GM23248 (cell line): ENCODE measurements at regions not wholly inside any gene's neighbourhood (a gene's known extent, or its start where the extent isn't known, plus 50 kb on each side); places are given as distances from the start of the nearest gene placed in this dataset.

Source experiments
- DNase-seq: peaks from one replicate; pipeline ENCODE4 v3.0.0-alpha.2; 2015
- H2AFZ ChIP-seq: fragments of 200-600 bp; sonication (generic); 2 replicates; pipeline ENCODE4 v1.6.1; 2016; ENCODE audit warnings: antibody characterized with exemption
- H3F3A ChIP-seq: fragments of 200-600 bp; sonication (generic); 2 replicates; pipeline ENCODE4 v1.6.1; 2016; ENCODE audit warnings: mild to moderate bottlenecking, antibody characterized with exemption, mixed run types; ENCODE audit not compliant: insufficient read depth
- H3K27ac ChIP-seq: fragments of 200-600 bp; sonication (generic); 2 replicates; pipeline ENCODE4 v1.5.1; 2016; ENCODE audit warnings: mild to moderate bottlenecking
- H3K27me3 ChIP-seq: fragments of 200-600 bp; sonication (generic); replicated peaks from 2 replicates; pipeline ENCODE4 v1.6.1; 2016; ENCODE audit warnings: mild to moderate bottlenecking; ENCODE audit not compliant: insufficient read depth
- H3K36me3 ChIP-seq: fragments of 200-600 bp; sonication (generic); 2 replicates; pipeline ENCODE4 v1.6.1; 2016; ENCODE audit warnings: low read depth, mild to moderate bottlenecking
- H3K4me1 ChIP-seq: fragments of 200-600 bp; sonication (generic); 2 replicates; pipeline ENCODE4 v1.6.1; 2016; ENCODE audit warnings: mild to moderate bottlenecking; ENCODE audit not compliant: insufficient read depth
- H3K4me2 ChIP-seq: fragments of 200-600 bp; sonication (generic); one replicate; pipeline ENCODE4 v1.6.1; 2016; ENCODE audit warnings: mild to moderate bottlenecking; ENCODE audit not compliant: unreplicated experiment
- H3K4me3 ChIP-seq: fragments of 200-600 bp; sonication (generic); 2 replicates; pipeline ENCODE4 v1.5.1; 2016; ENCODE audit warnings: mild to moderate bottlenecking
- H3K79me2 ChIP-seq: fragments of 200-600 bp; sonication (generic); 2 replicates; pipeline ENCODE4 v1.6.1; 2016; ENCODE audit warnings: mild to moderate bottlenecking; ENCODE audit not compliant: insufficient read depth
- H3K9ac ChIP-seq: fragments of 200-600 bp; sonication (generic); 2 replicates; pipeline ENCODE4 v1.6.1; 2016; ENCODE audit warnings: mild to moderate bottlenecking
- H3K9me2 ChIP-seq: fragments of 200-600 bp; sonication (generic); 2 replicates; pipeline ENCODE4 v1.6.1; 2016; ENCODE audit warnings: mixed run types, mild to moderate bottlenecking, moderate library complexity; ENCODE audit not compliant: insufficient read depth
- H3K9me3 ChIP-seq: fragments of 200-600 bp; sonication (generic); one replicate; pipeline ENCODE4 v1.6.1; 2017; ENCODE audit warnings: low read depth
- H4K20me1 ChIP-seq: fragments of 200-600 bp; sonication (generic); 2 replicates; pipeline ENCODE4 v1.6.0; 2016; ENCODE audit not compliant: insufficient read depth
- EZH2 ChIP-seq: fragments of 200-600 bp; sonication (generic); IDR thresholded peaks from 2 replicates; pipeline ENCODE4 v1.6.1; 2018; ENCODE audit warnings: antibody characterized with exemption, mild to moderate bottlenecking; ENCODE audit not compliant: insufficient read depth, poor library complexity, severe bottlenecking
- EZH2phosphoT487 ChIP-seq: fragments of 200-600 bp; sonication (generic); IDR thresholded peaks from 2 replicates; pipeline ENCODE4 v1.6.1; 2018; ENCODE audit warnings: antibody characterized with exemption, moderate library complexity, mild to moderate bottlenecking, low read depth; ENCODE audit not compliant: insufficient read depth
- WGBS, 2 experiments: methylation state at CpG; one replicate each; pipeline ENCODE4 v1.1.6; 2015 to 2017; ENCODE audit warnings: low lambda C conversion rate in 2 of 2, low coverage in 1 of 2; ENCODE audit errors: missing lambda C conversion rate in 2 of 2; 5-methylcytosine and 5-hydroxymethylcytosine counted together
- in situ Hi-C: fragments of 300-500 bp; cut with MboI; formaldehyde crosslinking; loops from 2 replicates; pipeline ENCODE4 v1.15.0; 2020

DNA sequence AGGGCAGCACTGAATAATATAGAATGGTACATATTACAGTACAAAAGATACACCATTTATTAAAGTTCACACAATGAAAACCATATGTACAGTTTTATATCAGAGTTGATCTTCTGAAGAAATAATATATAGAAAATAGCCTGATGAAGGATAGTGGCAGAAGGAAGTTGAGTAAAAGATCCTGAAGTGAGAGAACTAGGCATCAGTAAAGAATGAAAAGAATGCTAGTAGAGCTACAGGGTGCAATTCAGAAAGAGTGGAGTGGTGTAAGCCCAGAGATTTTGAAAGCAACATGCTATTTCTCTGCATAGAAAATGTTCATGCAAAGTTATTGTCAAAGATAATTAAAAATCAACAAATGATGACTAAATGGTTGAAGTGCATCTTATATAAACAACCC, 1552.7 kb upstream of the TENM4 start:
- Histone ChIP-seq H3K4me3 (no peak overlapping the region), H3K4me2 (peak overlapping the region; percentile 50), H3F3A (peaks cover 13% of the 10 kb centered on the region), H4K20me1 (no peaks in the 10 kb centered on the region), H3K27me3 (no peaks in the 10 kb centered on the region), H3K9me2 (no peaks in the 10 kb centered on the region), H3K9ac (no peak overlapping the region), H2AFZ (no peak overlapping the region), H3K9me3 (no peaks in the 10 kb centered on the region), H3K4me1 (peaks cover 15% of the 10 kb centered on the region), H3K36me3 (no peaks in the 10 kb centered on the region), H3K27ac (no peak overlapping the region), H3K79me2 (no peaks in the 10 kb centered on the region)
- in situ Hi-C loops = no loop called here
- TF ChIP-seq EZH2 = no peak
- TF ChIP-seq EZH2phosphoT487 = no peak
- peak; percentile 51 for DNase-seq

DNA sequence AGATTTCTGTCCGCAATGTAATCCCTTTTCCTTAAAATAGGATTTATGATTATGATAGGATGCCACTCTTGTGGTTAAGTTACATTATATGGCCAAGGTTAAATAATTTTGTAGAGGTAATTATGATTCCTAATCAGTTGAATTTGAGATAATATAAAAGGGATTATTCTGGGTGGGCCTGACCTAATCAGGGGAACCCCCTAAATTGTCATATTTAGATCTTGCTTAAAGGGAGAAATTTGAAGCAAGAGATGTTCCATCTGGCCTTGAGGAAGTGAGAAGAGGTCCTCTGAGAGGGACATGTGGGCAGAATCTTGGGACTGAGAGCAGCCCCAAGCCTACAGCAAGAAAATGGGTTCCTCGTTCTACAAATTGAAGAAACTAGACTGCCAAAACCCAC, 1550.1 kb upstream of the TENM4 start:
- no peak for TF ChIP-seq EZH2phosphoT487
- TF ChIP-seq EZH2 = no peak
- H3K9ac ChIP-seq = no peak overlapping the region
- no peaks in the 10 kb centered on the region for H4K20me1 ChIP-seq
- WGBS, 2 experiments = 92 to 93% methylated on average over 2 of the region's 2 CpGs
- H3F3A ChIP-seq = peaks cover 19% of the 10 kb centered on the region
- H3K4me2 ChIP-seq = no peak overlapping the region
- no peaks in the 10 kb centered on the region for H3K79me2 ChIP-seq
- no peaks in the 10 kb centered on the region for H3K9me2 ChIP-seq
- no peak overlapping the region for H2AFZ ChIP-seq
- H3K27ac ChIP-seq = no peak overlapping the region
- peaks cover 29% of the 10 kb centered on the region for H3K4me1 ChIP-seq
- H3K36me3 ChIP-seq = no peaks in the 10 kb centered on the region
- H3K4me3 ChIP-seq = no peak overlapping the region
- H3K9me3 ChIP-seq = no peaks in the 10 kb centered on the region
- H3K27me3 ChIP-seq = no peaks in the 10 kb centered on the region
- in situ Hi-C loops = no loop called here
- DNase-seq = no peak

DNA sequence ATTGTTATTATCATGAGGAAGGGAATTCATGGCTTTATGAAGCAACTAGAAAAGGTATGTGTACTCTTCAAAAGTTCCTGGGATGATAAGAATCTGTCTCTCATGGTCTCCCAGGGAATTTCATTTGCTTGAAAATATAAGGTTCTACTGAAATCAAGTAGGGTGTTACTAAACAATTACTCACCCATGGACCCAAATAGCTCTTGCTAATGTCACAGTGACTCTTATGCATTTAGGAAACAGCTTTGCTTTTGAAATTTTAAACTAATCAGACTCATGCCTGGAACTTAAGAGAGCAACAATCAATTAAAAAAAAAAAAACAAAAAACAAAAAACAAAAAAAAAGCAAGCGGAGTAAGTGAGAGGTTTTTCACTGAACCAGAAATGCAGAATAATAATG, 1546.3 kb upstream of the TENM4 start:
- H3K27ac ChIP-seq = no peak overlapping the region
- no peaks in the 10 kb centered on the region for H3K9me3 ChIP-seq
- WGBS, 2 experiments = 72 to 89% methylated on average over 1 of the region's 1 CpG
- H4K20me1 ChIP-seq = no peaks in the 10 kb centered on the region
- no peak overlapping the region for H3K4me2 ChIP-seq
- H3K4me3 ChIP-seq = no peak overlapping the region
- DNase-seq = peak; percentile 52
- H3K9me2 ChIP-seq = no peaks in the 10 kb centered on the region
- no peak overlapping the region for H2AFZ ChIP-seq
- H3K9ac ChIP-seq = no peak overlapping the region
- H3F3A ChIP-seq = peaks cover 6% of the 10 kb centered on the region
- no peak for TF ChIP-seq EZH2
- H3K79me2 ChIP-seq = no peaks in the 10 kb centered on the region
- H3K4me1 ChIP-seq = peaks cover 15% of the 10 kb centered on the region
- no peaks in the 10 kb centered on the region for H3K36me3 ChIP-seq
- in situ Hi-C loops = no loop called here
- H3K27me3 ChIP-seq = no peaks in the 10 kb centered on the region

- Histone ChIP-seq H3K4me1 (peaks cover 15% of the 10 kb centered on the region), H4K20me1 (no peaks in the 10 kb centered on the region), H3K4me3 (no peak overlapping the region), H3K79me2 (no peaks in the 10 kb centered on the region), H2AFZ (no peak overlapping the region), H3K27ac (no peak overlapping the region), H3K36me3 (no peaks in the 10 kb centered on the region), H3K9ac (no peak overlapping the region), H3K9me2 (no peaks in the 10 kb centered on the region), H3F3A (peaks cover 6% of the 10 kb centered on the region), H3K4me2 (no peak overlapping the region), H3K27me3 (no peaks in the 10 kb centered on the region), H3K9me3 (no peaks in the 10 kb centered on the region)
- in situ Hi-C loops = no loop called here
- WGBS, 2 experiments = 90 to 93% methylated on average over 1 of the region's 1 CpG
- TF ChIP-seq EZH2phosphoT487 = no peak
- TF ChIP-seq EZH2 = no peak
- no peak for DNase-seq
Observed at GRCh38 chr11:80986421-80987074, 1545.7 kb upstream of the TENM4 start.

DNA sequence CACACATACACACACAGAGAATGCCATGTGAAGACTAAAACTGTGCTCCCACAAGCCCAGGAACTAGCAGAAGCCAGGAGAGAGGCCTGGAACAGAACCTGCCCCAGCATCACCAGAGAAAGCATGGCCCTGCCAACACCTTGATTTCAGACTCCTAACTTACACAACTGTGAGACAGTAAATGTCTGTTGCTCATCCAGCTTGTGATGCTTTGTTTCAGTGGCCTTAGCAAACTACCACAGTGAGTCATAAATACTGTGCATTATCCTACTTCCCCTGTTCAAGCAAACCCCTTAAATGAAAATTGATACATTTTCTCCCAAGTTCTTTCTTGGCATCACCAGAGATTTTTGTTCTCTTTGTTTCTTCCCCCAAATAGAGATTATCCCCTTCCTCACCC, 1539.4 kb upstream of the TENM4 start:
- H3K79me2 ChIP-seq = no peaks in the 10 kb centered on the region
- in situ Hi-C loops = no loop called here
- no peaks in the 10 kb centered on the region for H4K20me1 ChIP-seq
- no peak overlapping the region; the same call in 1 of the 2 replicates for H2AFZ ChIP-seq
- H3K9me3 ChIP-seq = no peaks in the 10 kb centered on the region
- DNase-seq = peak; percentile 72
- no peaks in the 10 kb centered on the region for H3K9me2 ChIP-seq
- no peak overlapping the region for H3K9ac ChIP-seq
- H3K4me2 ChIP-seq = no peak overlapping the region
- 0 out of 2 replicates have a peak, but pooled peaks cover 9% of the 10 kb centered on the region for H3K4me1 ChIP-seq
- H3K4me3 ChIP-seq = no peak overlapping the region
- H3F3A ChIP-seq = peaks cover 11% of the 10 kb centered on the region; the same call in 1 of the 2 replicates
- H3K27ac ChIP-seq = no peak overlapping the region
- no peaks in the 10 kb centered on the region for H3K27me3 ChIP-seq
- TF ChIP-seq EZH2phosphoT487 (no peak), EZH2 (no peak)
- no peaks in the 10 kb centered on the region for H3K36me3 ChIP-seq
